HG02970 (cell line): ENCODE measurements at regions not wholly inside any gene's neighbourhood (a gene's known extent, or its start where the extent isn't known, plus 50 kb on each side); places are given as distances from the start of the nearest gene placed in this dataset.
A peak's percentile ranks its signal among the peaks of the same experiment; 100 is the strongest.

Experiments used
- ATAC-seq: cut with Tn5 transposase; IDR thresholded peaks from one replicate; pipeline ENCODE4 v1.9.1; 2021; ENCODE audit warnings: mild to moderate bottlenecking, moderate library complexity, moderate number of reproducible peaks; ENCODE audit not compliant: unreplicated experiment, low FRiP score

DNA sequence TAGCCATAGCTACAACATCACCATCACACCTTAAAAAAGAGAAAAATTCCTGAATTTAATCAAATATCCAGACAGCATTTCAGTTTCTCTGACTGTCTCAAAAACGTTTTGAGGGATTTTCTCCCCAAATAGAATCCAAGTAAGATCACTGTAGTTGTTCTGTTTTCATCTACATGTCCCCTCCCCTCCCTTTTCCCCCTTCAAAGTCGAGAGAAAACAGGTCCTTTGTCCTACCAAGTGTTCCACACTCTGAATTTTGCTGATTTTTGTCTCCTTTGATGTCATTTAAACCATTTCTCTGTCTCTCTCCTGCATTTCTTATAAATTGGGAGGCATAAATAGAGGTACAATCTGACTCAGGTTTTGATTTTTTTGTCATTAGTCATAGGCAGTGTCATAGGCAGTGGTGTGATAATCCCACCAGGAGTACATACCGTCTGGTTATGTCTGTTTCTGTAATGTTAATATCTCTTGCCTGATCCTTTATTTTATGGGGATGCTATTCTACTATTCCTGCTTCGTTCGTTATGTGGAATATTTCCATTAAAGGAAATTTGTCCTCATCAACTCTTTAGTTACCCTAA, 348.6 kb downstream of the PTTG2 start:
- no peak for ATAC-seq

- ATAC-seq: no peak
Measured at GRCh38 chr4:38309471-38309870, 349.3 kb downstream of the PTTG2 start.

DNA sequence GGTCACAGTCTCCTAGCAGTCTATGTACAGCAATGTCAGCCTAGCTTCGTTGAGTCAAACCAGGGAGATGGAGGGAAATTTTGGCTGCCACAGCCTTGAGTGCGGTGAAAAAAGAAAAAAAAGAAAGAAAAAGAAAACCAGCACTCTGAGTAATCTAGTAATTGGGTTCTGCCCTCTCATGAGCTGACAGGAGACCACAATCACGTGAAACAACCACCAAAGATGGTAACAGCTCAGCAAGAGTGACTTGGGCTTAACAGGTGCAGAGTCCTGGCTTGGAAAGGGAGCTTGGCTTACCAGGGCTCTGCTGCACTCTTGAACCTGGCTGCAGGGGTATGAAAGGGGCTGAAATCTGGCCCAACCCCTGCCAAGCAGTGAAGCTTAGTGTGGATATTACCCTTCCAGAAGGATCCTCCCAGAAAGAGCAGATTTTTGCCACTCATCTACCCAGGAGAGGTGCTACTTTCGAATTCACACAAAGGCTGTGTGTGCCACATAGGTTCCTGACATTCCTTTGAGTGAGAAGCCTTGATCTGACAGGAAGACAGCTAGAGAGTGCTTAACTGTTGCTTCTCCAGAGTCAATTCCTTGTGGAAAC, 350.3 kb downstream of the PTTG2 start:
- ATAC-seq: peak; percentile 83

DNA sequence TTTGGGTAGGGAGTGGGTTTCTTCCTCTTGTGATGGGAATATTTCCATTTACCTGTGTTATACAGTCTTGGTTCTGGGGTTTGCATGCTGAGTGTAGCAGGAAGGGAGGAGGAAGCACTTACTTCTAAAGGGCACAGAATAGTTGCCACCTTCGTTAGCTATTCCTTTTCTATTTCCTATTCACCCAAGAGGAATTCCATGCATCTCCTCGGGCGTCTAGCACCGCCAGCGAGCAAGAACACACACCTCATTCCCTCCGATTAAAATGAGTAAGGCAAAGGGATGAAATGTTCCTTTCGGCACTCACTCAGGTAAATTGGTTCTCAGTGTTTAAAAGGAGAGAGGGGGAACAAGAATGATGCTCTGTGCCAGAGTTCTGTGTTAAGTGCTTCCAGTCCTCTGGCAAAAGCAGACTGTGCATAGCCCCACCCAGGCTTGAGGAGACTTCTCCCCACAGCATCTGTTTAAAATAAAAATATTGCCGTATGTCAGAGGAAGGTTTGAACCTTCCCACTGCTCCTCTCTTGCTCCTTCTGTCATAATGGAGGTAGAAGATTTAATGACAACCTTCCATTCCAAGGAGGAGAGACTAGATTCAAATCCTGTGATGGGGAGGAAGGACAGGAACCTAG, 351.4 kb downstream of the PTTG2 start:
- no peak for ATAC-seq

DNA sequence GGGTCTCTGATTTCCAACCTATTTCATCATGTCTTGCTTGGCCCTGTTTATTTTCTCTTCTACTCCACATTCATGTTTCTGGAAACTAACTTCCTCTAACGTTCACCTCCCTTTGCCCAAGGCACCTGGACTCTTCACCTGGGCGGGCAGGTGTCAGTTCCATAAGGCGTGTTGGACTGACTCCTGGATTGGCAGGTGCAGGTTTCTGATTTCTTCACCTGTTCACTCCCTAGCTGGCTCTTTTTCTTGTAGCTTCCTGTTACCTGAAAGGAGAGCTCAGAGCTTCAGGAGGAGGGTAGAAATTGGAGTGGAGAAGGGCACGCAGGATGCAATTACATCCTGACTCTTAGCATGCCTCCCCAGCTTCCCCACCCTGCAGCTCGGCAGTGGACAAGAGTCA, 350.8 kb upstream of the KLF3 start:
- no peak for ATAC-seq

DNA sequence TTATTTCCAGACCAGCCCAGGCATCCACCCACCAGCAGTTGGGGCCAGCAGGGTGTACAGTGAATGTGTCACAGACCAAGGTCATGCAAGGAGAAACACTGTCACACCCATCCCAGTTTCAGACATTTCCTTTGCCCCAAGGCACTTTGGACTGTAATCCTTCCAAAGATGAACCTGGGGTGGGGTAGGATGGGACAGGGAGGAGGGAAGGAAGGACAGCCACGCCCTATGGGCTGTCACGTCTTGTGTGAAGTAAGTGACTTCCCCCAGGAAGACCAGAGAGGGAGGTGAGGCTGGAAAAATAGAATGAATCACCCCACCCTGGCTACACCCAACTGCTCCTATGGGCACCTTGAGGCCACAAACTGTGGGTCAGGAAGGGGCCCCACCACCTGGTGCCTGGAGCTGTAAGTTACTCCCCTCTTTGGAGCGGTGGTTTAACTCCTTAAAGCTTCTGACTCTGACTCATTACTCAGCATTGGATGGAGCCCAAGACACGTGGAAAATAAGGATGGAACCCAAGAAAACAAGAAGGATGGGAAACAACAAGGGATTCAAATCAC, 349.9 kb upstream of the KLF3 start:
- no peak for ATAC-seq

- ATAC-seq: no peak
Measured at GRCh38 chr4:38314663-38315062, 349.3 kb upstream of the KLF3 start.

- ATAC-seq: no peak
Measured at GRCh38 chr4:38315286-38315685, 348.7 kb upstream of the KLF3 start.

DNA sequence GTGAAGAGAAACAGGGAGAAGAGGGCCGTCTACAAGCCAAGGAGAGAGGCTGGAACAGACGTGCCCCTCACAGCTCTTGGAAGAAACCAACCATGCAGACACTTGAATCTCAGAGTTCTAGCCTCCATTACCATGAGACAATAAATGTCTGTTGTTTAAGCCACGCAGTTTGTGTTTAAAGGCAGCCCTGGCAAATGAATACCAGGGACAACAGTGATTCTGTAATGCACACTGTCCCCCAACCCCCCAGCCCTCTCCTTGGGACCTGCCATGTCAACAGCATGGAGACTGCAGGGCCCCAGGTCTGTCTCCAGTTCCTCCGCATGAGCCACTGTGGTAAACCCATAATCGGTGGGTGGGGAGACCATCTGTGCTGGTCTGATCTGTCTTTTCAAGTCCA, 348.0 kb upstream of the KLF3 start:
- no peak for ATAC-seq

DNA sequence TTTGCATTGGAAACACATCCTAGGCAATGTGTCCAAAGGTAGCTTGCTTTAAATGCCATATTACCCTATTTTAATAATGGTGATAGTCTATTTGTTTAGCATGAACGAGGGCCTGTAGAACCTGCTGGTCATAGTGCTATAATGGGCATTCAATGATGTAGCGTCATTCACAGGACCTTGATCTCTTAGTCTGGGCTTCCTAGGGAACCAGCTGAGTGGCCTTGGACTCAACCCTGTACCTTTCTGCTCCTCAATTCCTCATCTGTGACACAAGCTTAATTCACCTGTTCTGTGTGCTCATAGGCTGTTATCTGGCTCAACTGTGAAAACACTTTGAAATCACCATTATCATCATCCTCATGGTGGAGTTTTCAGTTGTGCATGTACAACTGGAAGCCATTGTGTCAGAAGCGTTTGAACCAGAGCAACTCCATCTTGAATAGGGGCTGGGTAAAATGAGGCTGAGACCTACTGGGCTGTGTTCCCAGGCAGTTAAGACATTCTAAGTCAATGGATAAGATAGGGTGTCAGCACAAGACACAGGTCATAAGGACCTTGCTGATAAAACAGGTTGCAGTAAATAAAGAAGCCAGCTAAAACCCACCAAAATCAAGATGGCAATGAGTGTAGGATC, 346.8 kb upstream of the KLF3 start:
- no peak for ATAC-seq

- peak; percentile 89 for ATAC-seq
Measured at GRCh38 chr4:38318737-38319455, 345.1 kb upstream of the KLF3 start.

DNA sequence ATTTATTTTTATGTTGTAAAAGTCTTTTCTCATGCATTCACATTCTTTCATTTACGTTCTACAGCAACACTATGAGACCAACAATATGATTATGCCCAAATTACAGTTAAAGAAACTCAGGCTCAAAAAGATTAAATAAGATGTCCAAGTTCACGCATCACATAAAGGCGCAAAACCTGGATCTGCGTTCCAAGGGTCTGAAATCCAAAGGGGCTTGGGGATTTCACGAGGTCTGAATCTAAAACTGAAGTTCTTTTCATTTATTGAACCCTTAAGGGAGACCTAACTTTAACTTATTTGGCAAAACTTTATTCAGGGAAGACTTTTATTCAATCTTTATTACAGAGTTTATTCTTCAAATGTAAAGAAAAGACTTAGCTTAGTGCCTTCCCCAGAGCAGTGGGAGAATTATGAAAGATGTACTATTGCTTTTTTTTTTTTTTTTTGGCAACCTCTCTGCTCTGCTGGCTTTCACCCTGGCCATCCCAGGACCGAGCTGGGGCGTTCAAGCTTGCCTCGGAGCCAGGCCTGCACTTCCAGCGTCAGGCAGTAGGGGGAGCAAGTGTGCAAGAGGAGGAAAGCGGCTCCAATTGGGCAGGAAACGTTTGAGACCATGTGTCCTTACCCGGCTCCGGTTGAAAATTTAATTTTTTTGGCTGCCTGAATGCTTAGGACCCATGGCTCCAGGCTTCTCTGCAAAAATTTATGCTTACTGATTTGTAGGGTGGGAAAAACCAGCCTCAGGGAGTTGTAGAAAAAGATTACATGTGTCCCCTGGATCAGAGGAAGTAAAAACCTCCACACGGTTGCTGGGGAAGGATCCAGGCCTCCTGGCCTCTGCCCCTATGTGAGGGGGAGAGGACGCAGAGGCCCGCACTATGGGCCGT, 344.3 kb upstream of the KLF3 start:
- peak; percentile 52 for ATAC-seq

DNA sequence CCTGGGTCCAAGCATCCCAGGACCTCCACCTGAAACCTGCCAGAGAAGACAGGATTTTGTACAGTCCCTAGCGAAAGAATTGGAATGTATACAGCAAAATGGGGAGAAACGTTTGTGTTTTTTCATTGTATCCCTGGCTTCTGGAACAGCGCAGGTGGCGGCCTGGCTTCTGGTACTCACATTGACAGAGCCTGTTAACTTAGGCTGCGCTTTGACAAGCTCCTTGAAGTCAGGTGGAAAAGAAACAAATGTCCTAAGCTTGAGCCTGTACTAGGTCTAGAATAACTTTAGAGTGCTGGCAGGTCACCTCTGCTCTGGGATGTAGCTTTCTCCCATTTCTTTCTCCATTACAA, 343.7 kb upstream of the KLF3 start:
- no peak for ATAC-seq

GRCh38 chr4:38320833-38321232, 343.2 kb upstream of the KLF3 start:
- ATAC-seq: no peak

DNA sequence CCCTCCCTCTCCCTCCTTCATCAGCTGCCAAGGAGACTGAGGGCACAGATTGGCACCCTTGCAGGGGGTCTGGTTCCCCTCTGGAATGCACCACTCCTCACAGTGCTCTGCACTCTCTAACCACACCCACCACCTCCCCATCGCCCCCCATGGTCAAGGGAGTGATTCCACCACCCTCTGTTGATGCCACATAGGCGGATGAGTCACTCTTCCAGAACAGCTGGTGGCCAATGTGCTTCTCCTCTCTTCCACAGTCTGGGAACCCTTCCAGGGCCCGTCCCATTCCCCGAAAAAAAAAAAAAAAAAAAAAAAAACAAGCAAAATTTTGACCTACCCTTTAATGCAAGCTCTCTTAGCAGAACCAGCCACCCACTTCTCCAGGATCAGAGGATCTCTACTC, 341.3 kb upstream of the KLF3 start:
- no peak for ATAC-seq

GRCh38 chr4:38323141-38323641, 340.8 kb upstream of the KLF3 start:
- ATAC-seq: no peak

- ATAC-seq: no peak
Measured at GRCh38 chr4:38324861-38325628, 339.0 kb upstream of the KLF3 start.

- no peak for ATAC-seq
Measured at GRCh38 chr4:38325629-38325913, 338.4 kb upstream of the KLF3 start.

DNA sequence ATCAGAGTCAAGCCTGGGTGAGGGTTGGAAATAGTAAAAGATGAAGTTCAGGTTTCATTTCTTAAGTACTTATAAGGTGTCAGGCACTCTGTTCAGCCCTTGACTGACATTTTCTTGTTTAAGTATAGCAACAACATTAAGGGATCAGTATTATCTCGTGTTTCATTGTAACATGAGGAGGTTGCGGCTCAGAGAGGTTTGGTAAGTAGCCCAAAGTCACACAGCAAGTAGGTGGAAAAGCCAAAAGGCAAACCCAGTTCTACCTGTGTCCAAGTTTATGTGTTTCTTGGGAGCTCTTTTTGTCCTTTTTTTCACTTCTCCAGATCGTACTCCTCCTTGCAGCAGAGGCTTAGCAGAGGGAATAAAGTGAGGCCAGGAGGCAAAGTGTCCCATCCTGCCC, 337.5 kb upstream of the KLF3 start:
- ATAC-seq: no peak
